ENCODE measurements at regions not wholly inside any gene's neighbourhood (a gene's known extent, or its start where the extent isn't known, plus 50 kb on each side); places are given as distances from the start of the nearest gene placed in this dataset.

GRCh38 chr14:98109326-98109725 is 1162.7 kb downstream of the BCL11B start:
- TF ChIP-seq CTCF (IDR thresholded peaks at IDR 0.05; ENCODE audit: low read depth, low read length) = no peak
- no peak for TF ChIP-seq POLR2A (IDR thresholded peaks at IDR 0.05; ENCODE audit: extremely low read depth, insufficient read length)
- TF ChIP-seq, protein P1, sequence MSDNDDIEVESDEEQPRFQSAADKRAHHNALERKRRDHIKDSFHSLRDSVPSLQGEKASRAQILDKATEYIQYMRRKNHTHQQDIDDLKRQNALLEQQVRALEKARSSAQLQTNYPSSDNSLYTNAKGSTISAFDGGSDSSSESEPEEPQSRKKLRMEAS (IDR thresholded peaks at IDR 0.05; ENCODE audit: low read depth, low read length) = no peak

Data from NB4 (cell line).